HUES48 (cell line): ENCODE measurements at regions not wholly inside any gene's neighbourhood (a gene's known extent, or its start where the extent isn't known, plus 50 kb on each side); places are given as distances from the start of the nearest gene placed in this dataset.
"Not testable (repeated sequence)": the region's sequence is repeated elsewhere in the genome, so short reads cannot be mapped to it uniquely, and the experiment has no call there.

ENCODE experiments used
- H3K27ac ChIP-seq: one replicate; pipeline ENCODE4 v1.7.0; 2013; ENCODE audit warnings: low read depth, low read length, inconsistent platforms
- H3K27me3 ChIP-seq: 2 replicates; pipeline ENCODE4 v1.6.1; 2013; ENCODE audit warnings: mild to moderate bottlenecking, low read length; ENCODE audit not compliant: control insufficient read depth, insufficient read depth
- H3K36me3 ChIP-seq: 2 replicates; pipeline ENCODE4 v1.6.1; 2013; ENCODE audit warnings: low read length; ENCODE audit not compliant: control insufficient read depth, insufficient read depth
- H3K4me1 ChIP-seq: 2 replicates; pipeline ENCODE4 v1.6.1; 2013; ENCODE audit warnings: mild to moderate bottlenecking, low read length; ENCODE audit not compliant: control insufficient read depth, insufficient read depth
- H3K4me3 ChIP-seq: 2 replicates; pipeline ENCODE4 v1.5.1; 2013; ENCODE audit warnings: mild to moderate bottlenecking, low read depth, low read length
- H3K9ac ChIP-seq: 2 replicates; pipeline ENCODE4 v1.6.1; 2013; ENCODE audit warnings: mild to moderate bottlenecking, low read depth, low read length, moderate library complexity
- H3K9me3 ChIP-seq: 2 replicates; pipeline ENCODE4 v1.6.1; 2013; ENCODE audit warnings: low read length; ENCODE audit not compliant: control insufficient read depth, insufficient read depth

DNA sequence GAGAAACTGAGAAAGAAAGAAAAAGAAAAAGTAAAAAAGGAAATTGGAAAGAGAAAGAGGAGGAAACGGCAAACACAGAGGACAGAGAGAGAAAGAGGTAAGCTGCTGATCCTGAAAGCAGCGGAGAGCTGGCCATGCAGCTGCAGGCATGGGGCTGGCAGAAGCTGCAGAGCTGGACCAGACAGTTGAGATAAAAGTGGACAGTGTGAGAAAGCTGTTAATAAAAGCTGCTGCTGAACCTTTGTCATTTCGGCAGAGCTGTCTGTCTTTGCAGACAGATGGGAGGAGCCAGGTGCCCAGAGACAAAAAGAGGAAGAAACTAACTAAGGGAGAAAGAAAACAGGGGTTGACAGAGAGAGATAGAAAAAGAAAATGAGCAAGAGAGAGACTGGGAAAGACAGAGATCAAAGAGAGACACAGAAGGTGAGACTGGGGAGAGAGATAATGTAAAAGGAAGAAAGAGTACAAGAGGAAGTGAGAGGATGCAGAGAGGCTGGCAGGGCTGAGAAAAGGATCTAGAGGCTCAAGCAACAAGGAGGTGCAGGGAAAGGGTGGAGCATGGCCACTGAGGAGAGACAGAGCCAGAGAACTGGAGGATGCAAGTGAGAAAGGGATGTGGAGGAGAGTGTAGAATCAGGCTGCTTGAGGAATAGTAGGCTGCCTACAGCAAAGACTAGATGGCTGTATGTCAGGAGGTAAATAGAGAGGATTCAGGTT is 376.8 kb upstream of the FGF16 start:
- no peak overlapping the region for H3K9ac ChIP-seq
- peaks cover 31% of the 10 kb centered on the region for H3K9me3 ChIP-seq
- H3K27ac ChIP-seq: no peak overlapping the region
- H3K4me3 ChIP-seq: no peak overlapping the region
- no peaks in the 10 kb centered on the region for H3K36me3 ChIP-seq
- H3K27me3 ChIP-seq: no peaks in the 10 kb centered on the region
- H3K4me1 ChIP-seq: no peaks in the 10 kb centered on the region

DNA sequence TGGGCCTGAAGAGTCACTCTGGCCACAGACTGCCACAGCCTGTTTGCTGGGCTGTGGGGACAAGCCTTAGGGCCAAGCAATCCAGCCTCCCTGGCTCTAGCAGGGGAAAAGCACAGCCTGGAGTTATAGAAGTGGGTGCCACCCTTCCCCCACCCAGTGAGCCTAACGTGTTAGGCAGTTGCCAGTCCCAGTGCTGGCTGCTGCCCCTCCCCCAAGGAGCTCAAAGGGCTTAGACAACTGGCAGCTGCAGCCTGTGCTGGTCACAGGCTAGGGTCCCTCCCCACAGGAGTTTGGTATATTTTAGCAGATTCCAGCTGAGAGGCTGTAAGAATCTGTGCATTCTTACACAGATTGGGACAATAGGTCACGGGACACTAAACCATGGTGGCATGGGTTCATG is 370.3 kb upstream of the FGF16 start:
- Histone ChIP-seq H3K9ac (no peak overlapping the region), H3K36me3 (no peaks in the 10 kb centered on the region), H3K4me1 (no peaks in the 10 kb centered on the region), H3K4me3 (no peak overlapping the region), H3K27me3 (no peaks in the 10 kb centered on the region), H3K27ac (no peak overlapping the region), H3K9me3 (peaks cover 45% of the 10 kb centered on the region)

- H3K9me3 ChIP-seq: peaks cover 81% of the 10 kb centered on the region
- H3K9ac ChIP-seq, H3K27me3 ChIP-seq, H3K4me1 ChIP-seq, H3K27ac ChIP-seq, H3K36me3 ChIP-seq, H3K4me3 ChIP-seq: not testable (repeated sequence)
These were observed 366.0 kb upstream of the FGF16 start for GRCh38 chrX:77081237-77081636.

DNA sequence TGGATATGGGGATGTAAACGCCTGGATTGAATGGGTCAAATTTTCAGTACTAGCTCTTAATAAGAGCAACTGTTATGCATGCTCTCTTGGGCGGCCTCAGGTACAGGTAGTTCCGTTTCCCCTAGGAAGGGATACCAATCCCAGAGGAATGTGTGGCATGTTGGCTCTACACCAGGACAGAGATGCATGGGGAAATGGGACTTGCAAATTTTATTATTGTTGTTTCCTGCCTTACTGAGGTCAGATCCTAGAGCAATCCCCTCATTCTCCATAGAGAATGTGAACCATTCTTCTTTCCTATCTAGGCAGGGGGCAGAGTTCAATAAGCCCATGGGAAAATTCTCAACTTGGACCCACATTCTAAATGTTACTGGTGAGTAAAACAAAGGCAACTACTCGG is 361.8 kb upstream of the FGF16 start:
- Histone ChIP-seq H3K27ac (no peak overlapping the region), H3K27me3 (no peaks in the 10 kb centered on the region), H3K4me1 (no peaks in the 10 kb centered on the region), H3K36me3 (no peaks in the 10 kb centered on the region), H3K9ac (no peak overlapping the region), H3K4me3 (no peak overlapping the region), H3K9me3 (peaks cover 88% of the 10 kb centered on the region)

DNA sequence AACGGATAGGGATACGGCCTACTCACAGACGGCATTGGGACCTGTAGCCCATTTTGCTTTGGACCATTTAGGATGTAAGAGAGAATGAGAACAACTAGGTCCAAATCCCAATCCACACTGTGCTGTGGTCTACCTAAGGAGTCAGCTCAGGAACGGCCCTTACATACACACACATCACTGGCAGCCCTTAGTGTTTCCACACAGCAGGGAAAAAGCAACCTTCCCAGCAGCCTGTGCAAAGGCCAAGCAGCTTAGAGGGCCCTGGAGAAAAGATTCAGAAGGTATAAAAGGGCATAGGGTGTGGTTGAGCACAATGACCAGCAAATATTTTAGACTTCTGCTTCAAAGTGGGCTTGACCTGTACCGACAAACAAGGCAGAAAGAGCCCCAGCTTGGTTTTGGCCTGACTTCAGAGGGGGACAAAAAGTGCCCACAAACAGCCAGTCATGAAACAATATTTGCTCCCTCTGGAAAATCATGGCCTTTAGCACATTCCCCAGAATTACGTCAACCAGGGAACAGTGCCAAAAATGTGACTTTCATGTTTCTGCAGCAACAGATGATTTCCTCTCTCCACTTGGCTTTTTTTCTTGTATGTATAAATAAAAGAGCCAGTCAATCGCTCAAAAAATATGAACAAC is 359.5 kb upstream of the FGF16 start:
- Histone ChIP-seq H3K4me3 (no peak overlapping the region), H3K9me3 (peaks cover 69% of the 10 kb centered on the region), H3K27ac (no peak overlapping the region), H3K4me1 (no peaks in the 10 kb centered on the region), H3K36me3 (no peaks in the 10 kb centered on the region), H3K9ac (no peak overlapping the region), H3K27me3 (no peaks in the 10 kb centered on the region)

DNA sequence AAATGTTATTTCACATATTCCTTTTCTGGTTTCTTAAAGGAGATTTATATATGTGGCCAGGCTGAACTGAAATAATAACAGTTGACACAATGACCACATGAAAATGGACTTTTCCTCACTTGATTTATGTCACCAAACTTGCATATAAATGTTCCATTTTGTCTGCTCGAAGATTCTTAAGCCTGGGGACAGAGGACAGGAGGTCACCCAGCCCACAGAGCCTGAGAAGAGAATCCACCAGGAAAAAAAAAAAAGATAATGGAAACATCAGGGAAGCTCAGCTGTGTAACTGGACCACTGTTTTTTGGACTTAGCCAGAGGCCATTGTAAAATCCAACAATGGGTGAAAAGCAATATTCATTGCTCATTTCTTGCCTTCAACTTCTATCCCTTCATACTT is 359.0 kb upstream of the FGF16 start:
- peaks cover 63% of the 10 kb centered on the region for H3K9me3 ChIP-seq
- H3K27ac ChIP-seq: no peak overlapping the region
- H3K27me3 ChIP-seq: no peaks in the 10 kb centered on the region
- no peaks in the 10 kb centered on the region for H3K36me3 ChIP-seq
- H3K9ac ChIP-seq: no peak overlapping the region
- H3K4me3 ChIP-seq: no peak overlapping the region
- no peaks in the 10 kb centered on the region for H3K4me1 ChIP-seq

DNA sequence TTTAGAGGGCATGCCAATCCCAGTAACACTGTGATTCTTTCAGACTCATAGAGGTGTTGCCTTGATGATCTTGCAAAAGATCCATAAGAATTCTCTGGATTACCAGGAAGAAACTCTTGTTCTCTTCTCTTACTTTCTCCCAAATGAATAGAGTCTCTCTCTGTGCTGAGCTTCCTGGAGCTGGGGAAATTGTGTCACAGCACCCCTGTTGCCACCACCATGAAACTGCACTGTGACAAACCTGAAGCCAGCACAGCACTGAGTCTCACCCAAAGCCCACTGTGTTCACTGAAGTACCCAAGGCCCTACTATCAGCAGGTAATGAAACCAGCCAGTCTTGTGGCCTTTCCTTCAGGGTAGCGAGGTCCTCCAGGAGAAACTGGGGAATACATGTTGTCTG is 332.7 kb upstream of the FGF16 start:
- H3K36me3 ChIP-seq: no peaks in the 10 kb centered on the region
- peaks cover 59% of the 10 kb centered on the region for H3K9me3 ChIP-seq

GRCh38 chrX:77118686-77119085 is 328.5 kb upstream of the FGF16 start:
- H3K4me3 ChIP-seq: no peak overlapping the region
- H3K4me1 ChIP-seq: no peaks in the 10 kb centered on the region
- H3K27ac ChIP-seq: no peak overlapping the region
- H3K36me3 ChIP-seq: no peaks in the 10 kb centered on the region
- peaks cover 58% of the 10 kb centered on the region for H3K9me3 ChIP-seq
- no peaks in the 10 kb centered on the region for H3K27me3 ChIP-seq
- H3K9ac ChIP-seq: no peak overlapping the region

More for the DNA sequence above, 332.7 kb upstream of the FGF16 start:
- H3K27ac ChIP-seq: no peak overlapping the region
- H3K4me1 ChIP-seq: no peaks in the 10 kb centered on the region
- no peak overlapping the region for H3K9ac ChIP-seq
- H3K27me3 ChIP-seq: no peaks in the 10 kb centered on the region
- no peak overlapping the region for H3K4me3 ChIP-seq

GRCh38 chrX:77119706-77120105 is 327.5 kb upstream of the FGF16 start:
- no peak overlapping the region for H3K9ac ChIP-seq
- peaks cover 51% of the 10 kb centered on the region for H3K9me3 ChIP-seq
- no peaks in the 10 kb centered on the region for H3K36me3 ChIP-seq
- no peaks in the 10 kb centered on the region for H3K4me1 ChIP-seq
- H3K4me3 ChIP-seq: no peak overlapping the region
- no peak overlapping the region for H3K27ac ChIP-seq
- no peaks in the 10 kb centered on the region for H3K27me3 ChIP-seq

DNA sequence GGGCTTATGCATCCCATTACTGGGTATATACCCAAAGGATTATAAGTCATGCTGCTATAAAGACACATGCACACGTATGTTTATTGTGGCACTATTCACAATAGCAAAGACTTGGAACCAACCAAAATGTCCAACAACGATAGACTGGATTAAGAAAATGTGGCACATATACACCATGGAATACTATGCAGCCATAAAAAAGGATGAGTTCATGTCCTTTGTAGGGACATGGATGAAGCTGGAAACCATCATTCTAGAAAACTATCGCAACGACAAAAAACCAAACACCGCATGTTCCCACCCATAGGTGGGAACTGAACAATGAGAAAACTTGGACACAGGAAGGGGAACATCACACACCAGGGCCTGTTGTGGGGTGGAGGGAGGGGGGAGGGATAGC is 323.3 kb upstream of the FGF16 start:
- not testable (repeated sequence) for H3K27me3 ChIP-seq

DNA sequence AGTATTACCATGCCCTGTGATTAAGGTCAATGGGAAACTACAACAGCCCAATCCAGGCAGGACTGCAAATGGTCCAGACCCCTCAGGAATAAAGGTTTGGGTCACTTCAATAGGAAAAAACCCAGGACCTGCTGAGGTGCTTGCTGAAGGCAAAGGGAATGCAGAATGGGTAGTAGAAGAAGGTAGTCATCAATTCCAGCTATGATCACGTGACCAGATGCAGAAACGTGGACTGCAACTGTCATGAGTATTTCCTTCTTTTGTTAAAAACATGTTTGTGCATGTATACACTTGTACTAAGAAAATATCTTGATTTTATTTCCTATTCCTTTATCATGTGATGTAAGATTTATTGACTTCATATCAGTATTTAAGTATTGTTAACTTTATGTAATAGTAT is 319.6 kb upstream of the FGF16 start:
- not testable (repeated sequence) for H3K27me3 ChIP-seq, H3K4me3 ChIP-seq, H3K9ac ChIP-seq, H3K4me1 ChIP-seq, H3K36me3 ChIP-seq, H3K27ac ChIP-seq
- peaks cover 56% of the 10 kb centered on the region for H3K9me3 ChIP-seq

More for the DNA sequence above, 323.3 kb upstream of the FGF16 start:
- H3K4me3 ChIP-seq, H3K27ac ChIP-seq, H3K9ac ChIP-seq, H3K4me1 ChIP-seq, H3K36me3 ChIP-seq: not testable (repeated sequence)
- H3K9me3 ChIP-seq: peaks cover 55% of the 10 kb centered on the region
